ENCODE measurements at regions not wholly inside any gene's neighbourhood (a gene's known extent, or its start where the extent isn't known, plus 50 kb on each side); places are given as distances from the start of the nearest gene placed in this dataset.

DNA sequence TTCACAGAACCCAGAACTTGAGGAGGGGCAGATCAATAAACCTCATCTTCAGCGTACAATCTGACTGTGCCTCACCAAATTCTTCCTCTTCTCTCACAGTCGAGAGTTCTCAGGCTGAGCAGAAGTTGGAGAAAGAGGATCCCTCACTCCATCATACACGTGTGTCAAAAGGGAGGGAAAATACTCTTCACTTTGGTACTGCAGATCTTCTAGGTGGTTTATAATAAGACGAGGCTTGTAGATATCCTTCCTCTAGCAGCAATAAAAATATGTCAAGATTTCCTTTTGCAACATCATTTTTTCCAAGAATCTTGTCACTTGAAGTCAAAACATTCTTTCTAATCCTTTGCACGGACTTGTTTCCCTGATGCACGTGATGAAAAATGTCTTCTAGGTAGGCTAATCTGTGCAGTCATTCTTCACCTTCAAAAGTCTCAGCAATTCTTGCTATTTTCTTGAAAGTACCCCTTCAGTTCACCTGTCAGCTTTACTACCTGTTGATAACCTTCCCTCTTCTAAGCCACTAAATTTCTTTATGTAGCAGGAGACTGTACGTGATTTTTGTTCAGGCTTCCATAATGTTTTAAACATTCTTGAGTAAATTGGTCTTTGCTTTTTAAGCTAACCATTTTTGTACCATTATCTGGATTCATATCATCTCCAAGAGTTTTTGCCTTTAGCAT is 214.1 kb downstream of the NUAK1 start:
- TF ChIP-seq, protein P1, sequence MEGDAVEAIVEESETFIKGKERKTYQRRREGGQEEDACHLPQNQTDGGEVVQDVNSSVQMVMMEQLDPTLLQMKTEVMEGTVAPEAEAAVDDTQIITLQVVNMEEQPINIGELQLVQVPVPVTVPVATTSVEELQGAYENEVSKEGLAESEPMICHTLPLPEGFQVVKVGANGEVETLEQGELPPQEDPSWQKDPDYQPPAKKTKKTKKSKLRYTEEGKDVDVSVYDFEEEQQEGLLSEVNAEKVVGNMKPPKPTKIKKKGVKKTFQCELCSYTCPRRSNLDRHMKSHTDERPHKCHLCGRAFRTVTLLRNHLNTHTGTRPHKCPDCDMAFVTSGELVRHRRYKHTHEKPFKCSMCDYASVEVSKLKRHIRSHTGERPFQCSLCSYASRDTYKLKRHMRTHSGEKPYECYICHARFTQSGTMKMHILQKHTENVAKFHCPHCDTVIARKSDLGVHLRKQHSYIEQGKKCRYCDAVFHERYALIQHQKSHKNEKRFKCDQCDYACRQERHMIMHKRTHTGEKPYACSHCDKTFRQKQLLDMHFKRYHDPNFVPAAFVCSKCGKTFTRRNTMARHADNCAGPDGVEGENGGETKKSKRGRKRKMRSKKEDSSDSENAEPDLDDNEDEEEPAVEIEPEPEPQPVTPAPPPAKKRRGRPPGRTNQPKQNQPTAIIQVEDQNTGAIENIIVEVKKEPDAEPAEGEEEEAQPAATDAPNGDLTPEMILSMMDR (IDR thresholded peaks at IDR 0.05; ENCODE audit: low read length): no peak
- no peak for TF ChIP-seq EZH2 (IDR thresholded peaks at IDR 0.05; ENCODE audit: borderline replicate concordance, low read length)

Measured in OCI-LY1 (cell line).